Hepatocyte (in vitro differentiated cells): ENCODE measurements at regions not wholly inside any gene's neighbourhood (a gene's known extent, or its start where the extent isn't known, plus 50 kb on each side); places are given as distances from the start of the nearest gene placed in this dataset.

Experiments used
- CTCF ChIP-seq: fragments of 200-600 bp; sonication (generic); IDR thresholded peaks from 2 replicates; pipeline ENCODE4 v1.5.1; 2016; ENCODE audit warnings: antibody characterized with exemption, mild to moderate bottlenecking; ENCODE audit not compliant: poor library complexity
- EZH2 ChIP-seq: fragments of 200-600 bp; sonication (generic); IDR thresholded peaks from 2 replicates; pipeline ENCODE4 v1.6.1; 2016; ENCODE audit warnings: antibody characterized with exemption, mild to moderate bottlenecking, borderline replicate concordance
- EZH2phosphoT487 ChIP-seq: fragments of 200-600 bp; sonication (generic); IDR thresholded peaks from one replicate; pipeline ENCODE4 v1.6.1; 2018; ENCODE audit warnings: antibody characterized with exemption, mild to moderate bottlenecking, low read depth, moderate library complexity; ENCODE audit not compliant: unreplicated experiment, severe bottlenecking

- TF ChIP-seq CTCF (no peak), EZH2phosphoT487 (no peak), EZH2 (no peak)
Observed at GRCh38 chr3:96416549-96417255, 397.7 kb upstream of the EPHA6 start.
